HUES6 (cell line): ENCODE measurements at regions not wholly inside any gene's neighbourhood (a gene's known extent, or its start where the extent isn't known, plus 50 kb on each side); places are given as distances from the start of the nearest gene placed in this dataset.

Experiments used
- H3K27ac ChIP-seq: 2 replicates; pipeline ENCODE4 v1.7.0; 2013; ENCODE audit warnings: low read depth, mild to moderate bottlenecking, low read length, inconsistent platforms
- H3K27me3 ChIP-seq: 2 replicates; pipeline ENCODE4 v1.6.1; 2013; ENCODE audit warnings: low read length; ENCODE audit not compliant: control insufficient read depth, insufficient read depth
- H3K36me3 ChIP-seq: 2 replicates; pipeline ENCODE4 v1.6.1; 2013; ENCODE audit warnings: low read length; ENCODE audit not compliant: control insufficient read depth, insufficient read depth
- H3K4me1 ChIP-seq: 2 replicates; pipeline ENCODE4 v1.6.1; 2013; ENCODE audit warnings: low read length; ENCODE audit not compliant: control insufficient read depth, insufficient read depth
- H3K4me3 ChIP-seq: 2 replicates; pipeline ENCODE4 v1.5.1; 2013; ENCODE audit warnings: low read depth, low read length
- H3K9ac ChIP-seq: one replicate; pipeline ENCODE4 v1.6.1; 2013; ENCODE audit warnings: mild to moderate bottlenecking, low read length
- H3K9me3 ChIP-seq: 2 replicates; pipeline ENCODE4 v1.6.1; 2013; ENCODE audit warnings: low read depth, low read length; ENCODE audit not compliant: control insufficient read depth, insufficient read depth

- Histone ChIP-seq H3K9ac (no peak overlapping the region), H3K9me3 (no peaks in the 10 kb centered on the region), H3K27ac (no peak overlapping the region), H3K36me3 (no peaks in the 10 kb centered on the region), H3K4me3 (no peak overlapping the region), H3K4me1 (no peaks in the 10 kb centered on the region), H3K27me3 (no peaks in the 10 kb centered on the region)
Measured at GRCh38 chr10:23523251-23523650, 84.4 kb downstream of the OTUD1 start.

- Histone ChIP-seq H3K9ac (no peak overlapping the region), H3K27ac (no peak overlapping the region), H3K9me3 (no peaks in the 10 kb centered on the region), H3K4me3 (no peak overlapping the region), H3K27me3 (no peaks in the 10 kb centered on the region), H3K4me1 (no peaks in the 10 kb centered on the region), H3K36me3 (no peaks in the 10 kb centered on the region)
Measured at GRCh38 chr10:23525406-23525805, 86.5 kb downstream of the OTUD1 start.

DNA sequence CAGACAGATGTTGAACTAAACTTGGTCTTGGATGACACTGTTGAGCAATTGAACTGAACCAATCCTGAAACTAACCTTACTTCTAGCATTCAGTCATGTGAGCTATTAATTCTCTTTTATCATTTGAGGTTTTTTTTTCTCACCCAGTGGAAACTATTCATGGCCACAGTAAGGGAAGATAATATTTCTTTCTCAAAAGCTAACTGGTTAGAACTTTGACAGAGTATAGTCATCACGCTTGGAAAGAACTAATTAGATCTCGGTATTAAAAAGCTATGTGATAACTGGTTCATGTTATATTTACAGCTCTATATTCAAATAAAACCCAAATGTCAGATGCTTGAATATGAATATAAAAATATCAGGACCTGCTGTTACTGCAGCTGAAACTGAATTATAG is 89.5 kb downstream of the OTUD1 start:
- Histone ChIP-seq H3K27ac (no peak overlapping the region), H3K9me3 (no peaks in the 10 kb centered on the region), H3K27me3 (no peaks in the 10 kb centered on the region), H3K4me3 (no peak overlapping the region), H3K36me3 (no peaks in the 10 kb centered on the region), H3K9ac (no peak overlapping the region), H3K4me1 (no peaks in the 10 kb centered on the region)

DNA sequence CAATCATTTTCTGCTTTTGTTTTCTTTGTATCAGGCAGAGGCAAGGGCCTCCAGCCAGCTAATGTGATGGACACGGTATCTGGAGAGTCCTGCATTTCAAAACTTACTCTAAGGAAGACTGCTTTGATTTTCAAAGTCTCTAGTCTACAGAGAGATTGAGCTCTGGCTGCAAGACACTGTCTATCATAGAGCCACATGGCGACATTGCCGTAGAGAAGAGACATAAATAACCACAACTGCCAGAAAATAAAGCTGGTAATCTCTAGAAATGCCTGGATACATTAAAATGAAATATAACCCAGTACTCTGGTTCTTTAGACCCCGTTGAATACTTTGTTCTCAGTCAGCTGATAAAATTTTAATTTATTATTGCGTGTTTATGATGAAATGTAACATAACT is 90.8 kb downstream of the OTUD1 start:
- Histone ChIP-seq H3K4me3 (no peak overlapping the region), H3K9me3 (no peaks in the 10 kb centered on the region), H3K27me3 (no peaks in the 10 kb centered on the region), H3K4me1 (no peaks in the 10 kb centered on the region), H3K9ac (no peak overlapping the region), H3K36me3 (no peaks in the 10 kb centered on the region), H3K27ac (no peak overlapping the region)

- Histone ChIP-seq H3K36me3 (no peaks in the 10 kb centered on the region), H3K27me3 (no peaks in the 10 kb centered on the region), H3K27ac (no peak overlapping the region), H3K4me3 (no peak overlapping the region), H3K9me3 (no peaks in the 10 kb centered on the region), H3K9ac (no peak overlapping the region), H3K4me1 (no peaks in the 10 kb centered on the region)
Measured at GRCh38 chr10:23530079-23530478, 91.2 kb downstream of the OTUD1 start.

DNA sequence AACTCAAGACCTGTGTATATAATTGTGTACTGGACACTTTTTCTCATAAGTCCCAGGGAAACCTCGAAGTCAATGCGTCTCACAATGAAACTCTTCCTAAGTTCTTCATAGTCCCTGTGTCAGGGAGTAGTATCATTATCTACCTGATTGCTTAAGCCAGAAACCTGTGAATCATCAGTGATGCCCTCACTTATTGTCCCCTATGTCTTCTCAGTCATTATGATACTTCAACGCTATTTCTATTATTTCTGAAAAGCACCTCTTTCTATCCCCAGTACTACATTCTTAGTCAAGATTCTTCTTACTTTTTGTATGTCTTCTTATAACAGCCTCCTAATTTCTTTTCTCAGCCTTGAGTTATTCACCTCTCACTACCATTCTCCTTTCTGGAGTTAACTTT is 94.3 kb downstream of the OTUD1 start:
- Histone ChIP-seq H3K27ac (no peak overlapping the region), H3K27me3 (no peaks in the 10 kb centered on the region), H3K4me1 (no peaks in the 10 kb centered on the region), H3K9ac (no peak overlapping the region), H3K36me3 (no peaks in the 10 kb centered on the region), H3K9me3 (no peaks in the 10 kb centered on the region), H3K4me3 (no peak overlapping the region)

DNA sequence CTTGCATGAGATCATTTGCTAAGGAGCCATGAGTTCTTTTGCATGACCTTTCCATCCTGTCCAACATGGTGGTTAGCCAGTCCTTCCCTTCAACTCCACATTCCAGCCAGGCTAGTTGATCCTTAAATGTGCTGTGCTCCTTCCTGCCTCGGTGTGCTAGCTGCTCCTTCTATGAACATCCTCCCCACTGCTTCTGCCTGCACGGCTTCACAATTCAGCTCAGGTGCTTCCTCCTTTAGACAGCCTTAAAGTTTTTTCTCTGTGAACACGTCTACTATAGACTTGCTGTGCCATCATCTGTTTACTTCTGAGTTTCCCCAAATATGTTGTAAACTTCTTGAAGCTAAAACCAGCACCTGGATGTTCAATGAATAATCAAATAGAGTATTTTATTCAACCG is 95.5 kb downstream of the OTUD1 start:
- Histone ChIP-seq H3K4me1 (no peaks in the 10 kb centered on the region), H3K27me3 (no peaks in the 10 kb centered on the region), H3K36me3 (no peaks in the 10 kb centered on the region), H3K27ac (no peak overlapping the region), H3K9ac (no peak overlapping the region), H3K4me3 (no peak overlapping the region), H3K9me3 (no peaks in the 10 kb centered on the region)

- no peak overlapping the region for H3K4me3 ChIP-seq
Measured at GRCh38 chr10:23534761-23535160, 95.9 kb downstream of the OTUD1 start.

DNA sequence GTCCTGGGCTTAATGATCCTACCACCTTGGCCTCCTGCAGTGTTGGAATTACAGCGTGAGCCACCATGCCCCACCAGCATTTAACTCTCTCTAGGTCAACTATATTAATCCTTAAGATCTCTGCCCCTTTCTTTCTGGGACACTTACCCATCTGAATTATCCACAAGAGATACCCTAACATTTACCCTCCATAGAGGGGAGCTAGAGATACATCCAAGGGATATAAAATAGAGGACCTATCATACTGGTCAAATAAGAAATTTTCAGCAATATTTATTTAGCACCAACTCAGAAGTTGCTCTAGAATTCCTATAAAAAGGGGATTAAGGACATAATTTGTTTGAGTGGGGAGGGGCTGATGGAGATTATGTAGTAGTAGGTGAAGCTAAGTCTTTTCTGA is 96.5 kb downstream of the OTUD1 start:
- Histone ChIP-seq H3K4me3 (no peak overlapping the region), H3K9ac (no peak overlapping the region), H3K36me3 (no peaks in the 10 kb centered on the region), H3K9me3 (no peaks in the 10 kb centered on the region), H3K27ac (no peak overlapping the region), H3K4me1 (peaks cover 2% of the 10 kb centered on the region; the same call in 1 of the 2 replicates), H3K27me3 (no peaks in the 10 kb centered on the region)

More at GRCh38 chr10:23534761-23535160, 95.9 kb downstream of the OTUD1 start:
- Histone ChIP-seq H3K27me3 (no peaks in the 10 kb centered on the region), H3K27ac (no peak overlapping the region), H3K4me1 (no peaks in the 10 kb centered on the region), H3K36me3 (no peaks in the 10 kb centered on the region), H3K9me3 (no peaks in the 10 kb centered on the region), H3K9ac (no peak overlapping the region)

DNA sequence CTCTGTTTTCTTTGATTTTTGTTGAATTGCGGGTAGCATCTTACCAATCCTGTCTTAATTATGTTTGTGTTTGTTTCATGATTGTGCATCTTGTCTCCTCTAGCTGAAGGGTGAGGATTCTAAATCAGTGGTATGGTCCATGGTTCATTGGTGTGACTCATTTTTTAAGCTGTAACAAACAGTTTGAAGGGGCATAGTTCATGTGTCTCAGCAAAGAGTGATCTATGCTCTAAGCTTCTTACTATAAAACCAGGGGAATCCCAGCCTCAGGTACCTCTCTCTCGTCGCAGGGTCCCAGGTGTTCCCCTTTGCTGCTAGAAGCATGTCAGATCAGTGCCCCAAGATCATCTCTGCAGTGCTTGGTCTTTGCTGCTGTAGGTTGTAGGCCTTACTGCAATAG is 100.1 kb downstream of the OTUD1 start:
- H3K27ac ChIP-seq, result no peak overlapping the region
- H3K36me3 ChIP-seq, result no peaks in the 10 kb centered on the region
- H3K4me3 ChIP-seq, result no peak overlapping the region
- no peaks in the 10 kb centered on the region for H3K27me3 ChIP-seq
- no peaks in the 10 kb centered on the region for H3K9me3 ChIP-seq
- H3K4me1 ChIP-seq, result peaks cover 6% of the 10 kb centered on the region; the same call in 1 of the 2 replicates
- no peak overlapping the region for H3K9ac ChIP-seq

- Histone ChIP-seq H3K9me3 (no peaks in the 10 kb centered on the region), H3K4me1 (peaks cover 6% of the 10 kb centered on the region; the same call in 1 of the 2 replicates), H3K4me3 (no peak overlapping the region), H3K36me3 (no peaks in the 10 kb centered on the region), H3K27ac (no peak overlapping the region), H3K9ac (no peak overlapping the region), H3K27me3 (no peaks in the 10 kb centered on the region)
Measured at GRCh38 chr10:23540401-23541030, 101.6 kb downstream of the OTUD1 start.
